ENCODE measurements at regions not wholly inside any gene's neighbourhood (a gene's known extent, or its start where the extent isn't known, plus 50 kb on each side); places are given as distances from the start of the nearest gene placed in this dataset.

DNA sequence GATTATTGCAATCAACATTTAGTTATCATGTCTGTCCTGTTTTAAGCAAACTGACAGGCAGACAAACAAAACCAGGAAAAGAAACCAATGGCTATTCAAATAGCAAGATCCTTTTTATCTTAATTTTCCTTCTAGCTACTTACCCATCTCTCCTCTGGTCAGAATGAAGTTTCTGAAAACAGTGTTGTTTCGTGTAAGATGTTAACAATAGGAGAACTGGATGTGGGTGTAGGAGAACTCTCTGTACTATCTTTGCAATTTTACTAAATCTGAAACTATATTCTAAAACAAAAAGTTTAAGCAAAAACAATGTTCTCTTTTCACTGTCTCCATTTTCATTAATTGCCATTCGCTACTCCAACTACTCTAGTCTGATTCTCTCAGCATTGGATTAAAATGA lies 726.4 kb downstream of the ZNF385D start:
- no peak overlapping the region for H2BK5ac ChIP-seq (ENCODE audit: insufficient read length, low read length)
- no peak overlapping the region for H3K56ac ChIP-seq (ENCODE audit: insufficient read length, low read depth, low read length)
- no peaks in the 10 kb centered on the region for H3K4me1 ChIP-seq (ENCODE audit: insufficient read depth, low read length)
- no peak for DNase-seq
- no peak overlapping the region for H3K23ac ChIP-seq (ENCODE audit: insufficient read length, low read depth, low read length)
- H2BK15ac ChIP-seq (ENCODE audit: low read depth, low read length), result no peak overlapping the region
- H3K27ac ChIP-seq (ENCODE audit: insufficient read length, low read depth, low read length), result no peak overlapping the region
- no CpG with 5 or more reads among the region's 2 CpGs for whole genome bisulfite sequencing (ENCODE audit: extremely low coverage, insufficient read length, low lambda C conversion rate)
- no peak overlapping the region for H2AK5ac ChIP-seq (ENCODE audit: insufficient read length, low read length)
- no peaks in the 10 kb centered on the region for H3K36me3 Mint-ChIP-seq (ENCODE audit: insufficient read depth in 1 of 3, low read depth in 3 of 3)
- no peaks in the 10 kb centered on the region for H3K9me3 Mint-ChIP-seq
- no peak overlapping the region for H4K5ac ChIP-seq (ENCODE audit: insufficient read length, low read depth, low read length)
- no peak overlapping the region for H4K8ac ChIP-seq (replicated peaks; ENCODE audit: insufficient read length, low read depth, low read length)
- H3K4me3 Mint-ChIP-seq, result no peak overlapping the region
- no peaks in the 10 kb centered on the region for H3K79me2 ChIP-seq (ENCODE audit: insufficient read depth, low read length)
- H3K4me2 ChIP-seq (ENCODE audit: insufficient read depth, insufficient read length, low read length), result no peak overlapping the region
- H3K18ac ChIP-seq (ENCODE audit: insufficient read length, low read depth, low read length), result no peak overlapping the region
- H4K20me1 ChIP-seq (ENCODE audit: control insufficient read depth, insufficient read depth, insufficient read length), result no peaks in the 10 kb centered on the region
- H2BK12ac ChIP-seq (ENCODE audit: insufficient read length, low read depth, low read length), result no peak overlapping the region
- no peaks in the 10 kb centered on the region for H3K9me3 ChIP-seq (ENCODE audit: control insufficient read depth, low read depth, low read length)
- peaks cover 0 to 7% of the 10 kb centered on the region in 2 experiments; a peak in 2 of 4 replicates for H3K4me1 Mint-ChIP-seq
- TF ChIP-seq, protein P1, sequence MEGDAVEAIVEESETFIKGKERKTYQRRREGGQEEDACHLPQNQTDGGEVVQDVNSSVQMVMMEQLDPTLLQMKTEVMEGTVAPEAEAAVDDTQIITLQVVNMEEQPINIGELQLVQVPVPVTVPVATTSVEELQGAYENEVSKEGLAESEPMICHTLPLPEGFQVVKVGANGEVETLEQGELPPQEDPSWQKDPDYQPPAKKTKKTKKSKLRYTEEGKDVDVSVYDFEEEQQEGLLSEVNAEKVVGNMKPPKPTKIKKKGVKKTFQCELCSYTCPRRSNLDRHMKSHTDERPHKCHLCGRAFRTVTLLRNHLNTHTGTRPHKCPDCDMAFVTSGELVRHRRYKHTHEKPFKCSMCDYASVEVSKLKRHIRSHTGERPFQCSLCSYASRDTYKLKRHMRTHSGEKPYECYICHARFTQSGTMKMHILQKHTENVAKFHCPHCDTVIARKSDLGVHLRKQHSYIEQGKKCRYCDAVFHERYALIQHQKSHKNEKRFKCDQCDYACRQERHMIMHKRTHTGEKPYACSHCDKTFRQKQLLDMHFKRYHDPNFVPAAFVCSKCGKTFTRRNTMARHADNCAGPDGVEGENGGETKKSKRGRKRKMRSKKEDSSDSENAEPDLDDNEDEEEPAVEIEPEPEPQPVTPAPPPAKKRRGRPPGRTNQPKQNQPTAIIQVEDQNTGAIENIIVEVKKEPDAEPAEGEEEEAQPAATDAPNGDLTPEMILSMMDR (conservative IDR thresholded peaks at IDR 0.05), result no peak
- H3K27me3 ChIP-seq (ENCODE audit: insufficient read depth, low read length), result no peaks in the 10 kb centered on the region
- no peak overlapping the region for H2AFZ ChIP-seq (ENCODE audit: low read length)
- H4K91ac ChIP-seq (ENCODE audit: insufficient read length, low read depth, low read length), result no peak overlapping the region
- no peak overlapping the region for H3K4ac ChIP-seq (ENCODE audit: low read depth, low read length)
- H3K14ac ChIP-seq (ENCODE audit: insufficient read depth, low read length), result no peak overlapping the region
- no peak overlapping the region for H2BK20ac ChIP-seq (ENCODE audit: low read depth, low read length, poor library complexity, severe bottlenecking)
- H3K79me1 ChIP-seq (ENCODE audit: insufficient read depth, low read depth, low read length, poor library complexity, severe bottlenecking), result no peaks in the 10 kb centered on the region
- H3K9ac ChIP-seq (ENCODE audit: extremely low read depth, insufficient read length, low read length), result no peak overlapping the region
- no peaks in the 10 kb centered on the region for H3K23me2 ChIP-seq (ENCODE audit: insufficient read length, low read depth, low read length, poor library complexity, severe bottlenecking)
- no peak overlapping the region for H2BK120ac ChIP-seq (ENCODE audit: low read depth, low read length, poor library complexity, severe bottlenecking)
- no peaks in the 10 kb centered on the region for H3K27me3 Mint-ChIP-seq (ENCODE audit: low read depth)
- no peak overlapping the region for H3T11ph ChIP-seq (ENCODE audit: low read length)
- H3K27ac Mint-ChIP-seq, result no peak overlapping the region

All from H9 (cell line).